ENCODE measurements at regions not wholly inside any gene's neighbourhood (a gene's known extent, or its start where the extent isn't known, plus 50 kb on each side); places are given as distances from the start of the nearest gene placed in this dataset.

DNA sequence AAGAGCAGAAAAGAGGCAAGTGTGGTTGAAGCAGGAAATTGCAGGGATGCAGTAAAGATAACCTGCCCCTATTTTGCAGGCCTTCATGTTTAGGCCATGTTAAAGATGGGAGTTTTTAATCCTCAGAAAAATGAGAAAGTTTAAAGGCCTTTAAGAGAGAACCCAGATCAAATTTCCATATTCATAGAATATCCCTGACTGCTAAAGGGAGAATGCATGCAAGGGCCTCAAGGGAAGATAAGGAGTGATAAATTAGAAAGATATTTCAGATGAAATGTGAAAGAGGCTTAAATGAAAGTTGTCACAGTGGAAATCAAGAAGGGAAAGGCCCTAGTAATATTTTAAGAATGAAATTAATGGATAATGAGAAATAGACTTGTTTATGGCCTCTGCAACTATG, 292.1 kb downstream of the SATB1 start:
- Mint-ChIP-seq H3K9me3 (ENCODE audit: insufficient read depth) (peaks cover 2% of the 10 kb centered on the region), H3K27me3 (no peaks in the 10 kb centered on the region), H3K4me1 (peaks cover 8% of the 10 kb centered on the region), H3K27ac (no peak overlapping the region), H3K4me3 (no peak overlapping the region)
- H3K4me2 ChIP-seq (replicated peaks; ENCODE audit: low read depth, low read length, poor library complexity, severe bottlenecking): no peak overlapping the region
- H4K20me1 ChIP-seq (ENCODE audit: control insufficient read depth, insufficient read depth, low read length, poor library complexity, severe bottlenecking): no peaks in the 10 kb centered on the region
- H3K36me3 ChIP-seq (replicated peaks in 1 of 2; ENCODE audit: control extremely low read depth in 1 of 2, control insufficient read depth in 1 of 2, extremely low read depth in 1 of 2, insufficient read depth in 2 of 2, low read length in 1 of 2): no peaks in the 10 kb centered on the region
- ChIA-PET CTCF (no interaction called here), POLR2A (no interaction called here)
- peaks cover 7 to 10% of the 10 kb centered on the region in 2 donors for H3K4me1 ChIP-seq (ENCODE audit: control insufficient read depth in 2 of 2, insufficient read depth in 2 of 2, low read length in 2 of 2)
- no peak overlapping the region for H3K27ac ChIP-seq (ENCODE audit: low read length in 2 of 2)
- no peaks in the 10 kb centered on the region for H3K27me3 ChIP-seq (replicated peaks in 1 of 4; ENCODE audit: control extremely low read depth in 1 of 4, control insufficient read depth in 3 of 4, insufficient read depth in 4 of 4, low read length in 3 of 4)
- H3K4me3 ChIP-seq (ENCODE audit: control extremely low read depth in 1 of 5, extremely low read depth in 1 of 5, insufficient read depth in 1 of 5, low read depth in 2 of 5, low read length in 4 of 5): no peak overlapping the region
- ATAC-seq (ENCODE audit: low read depth) (no peak), DNase-seq (no peak)
- no peak overlapping the region for H2AFZ ChIP-seq (ENCODE audit: insufficient read depth, low read depth, low read length, poor library complexity, severe bottlenecking)
- no peak for TF ChIP-seq EZH2 (IDR thresholded peaks at IDR 0.05; ENCODE audit: borderline replicate concordance, insufficient read depth, low read depth, low read length, poor library complexity, severe bottlenecking)
- TF ChIP-seq, protein P1, sequence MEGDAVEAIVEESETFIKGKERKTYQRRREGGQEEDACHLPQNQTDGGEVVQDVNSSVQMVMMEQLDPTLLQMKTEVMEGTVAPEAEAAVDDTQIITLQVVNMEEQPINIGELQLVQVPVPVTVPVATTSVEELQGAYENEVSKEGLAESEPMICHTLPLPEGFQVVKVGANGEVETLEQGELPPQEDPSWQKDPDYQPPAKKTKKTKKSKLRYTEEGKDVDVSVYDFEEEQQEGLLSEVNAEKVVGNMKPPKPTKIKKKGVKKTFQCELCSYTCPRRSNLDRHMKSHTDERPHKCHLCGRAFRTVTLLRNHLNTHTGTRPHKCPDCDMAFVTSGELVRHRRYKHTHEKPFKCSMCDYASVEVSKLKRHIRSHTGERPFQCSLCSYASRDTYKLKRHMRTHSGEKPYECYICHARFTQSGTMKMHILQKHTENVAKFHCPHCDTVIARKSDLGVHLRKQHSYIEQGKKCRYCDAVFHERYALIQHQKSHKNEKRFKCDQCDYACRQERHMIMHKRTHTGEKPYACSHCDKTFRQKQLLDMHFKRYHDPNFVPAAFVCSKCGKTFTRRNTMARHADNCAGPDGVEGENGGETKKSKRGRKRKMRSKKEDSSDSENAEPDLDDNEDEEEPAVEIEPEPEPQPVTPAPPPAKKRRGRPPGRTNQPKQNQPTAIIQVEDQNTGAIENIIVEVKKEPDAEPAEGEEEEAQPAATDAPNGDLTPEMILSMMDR (IDR thresholded peaks at IDR 0.05): no peak
- no peaks in the 10 kb centered on the region for H3K79me2 ChIP-seq (ENCODE audit: control insufficient read depth, insufficient read depth, low read length)
- H3K9me3 ChIP-seq (ENCODE audit: control extremely low read depth in 1 of 3, control insufficient read depth in 2 of 3, insufficient read depth in 1 of 3, low read length in 2 of 3): no peaks in the 10 kb centered on the region
- no peak overlapping the region for H3K9ac ChIP-seq (ENCODE audit: low read length)
- intact Hi-C loops (cut with micrococcal nuclease): no loop called here

DNA sequence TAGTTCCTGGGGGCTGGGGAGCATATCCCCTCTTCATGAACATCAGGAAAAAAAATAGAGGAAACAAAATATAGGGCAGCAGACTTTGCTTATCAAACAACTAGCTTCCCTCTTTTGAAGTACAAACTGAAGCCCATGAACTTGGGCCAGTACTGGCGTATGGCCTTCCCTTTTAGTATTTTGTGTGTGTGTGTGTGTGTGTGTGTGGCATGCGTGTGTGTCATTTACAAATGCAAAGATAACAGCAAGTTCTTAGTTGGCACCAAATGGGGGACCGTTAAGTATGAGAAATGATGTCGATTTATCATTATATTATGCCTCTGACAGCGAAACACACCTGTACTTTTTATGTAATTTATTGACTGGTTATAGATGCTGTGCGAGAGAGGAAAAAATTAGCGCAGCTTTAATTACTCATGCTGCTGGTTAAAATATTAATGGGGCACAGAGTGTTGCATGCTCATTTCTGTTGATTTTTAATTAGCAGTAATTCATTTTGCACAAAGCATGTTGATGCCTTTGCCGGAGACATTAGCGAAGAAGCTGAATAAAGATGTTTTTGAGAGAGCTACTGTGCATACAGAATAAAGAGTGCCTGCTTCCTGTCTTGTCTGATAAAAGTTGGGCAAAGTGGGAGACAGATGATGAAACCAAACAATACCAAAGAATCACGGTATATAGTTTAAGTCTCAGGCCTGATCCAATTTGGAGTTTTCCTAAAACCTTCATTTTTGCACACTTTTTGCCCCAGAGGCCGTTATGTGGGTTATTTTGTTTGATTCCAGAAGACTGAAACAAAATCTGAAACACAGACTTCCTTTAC, 297.1 kb downstream of the SATB1 start:
- CTCF ChIA-PET: interaction anchor here (1.0 to 2.8 kb wide), 9 partner anchors 11 to 1205 kb away, joined by 3 to 18 read pairs (median 4); no protein-coding TSS in a partner anchor
- Histone ChIP-seq H2AFZ (ENCODE audit: insufficient read depth, low read depth, low read length, poor library complexity, severe bottlenecking) (no peak overlapping the region), H4K20me1 (ENCODE audit: control insufficient read depth, insufficient read depth, low read length, poor library complexity, severe bottlenecking) (no peaks in the 10 kb centered on the region), H3K9ac (ENCODE audit: low read length) (no peak overlapping the region), H3K4me1 (ENCODE audit: control insufficient read depth in 2 of 2, insufficient read depth in 2 of 2, low read length in 2 of 2) (peaks cover 30 to 32% of the 10 kb centered on the region in 2 donors), H3K27me3 (replicated peaks in 1 of 4; ENCODE audit: control extremely low read depth in 1 of 4, control insufficient read depth in 3 of 4, insufficient read depth in 4 of 4, low read length in 3 of 4) (no peaks in the 10 kb centered on the region), H3K79me2 (ENCODE audit: control insufficient read depth, insufficient read depth, low read length) (no peaks in the 10 kb centered on the region), H3K9me3 (ENCODE audit: control extremely low read depth in 1 of 3, control insufficient read depth in 2 of 3, insufficient read depth in 1 of 3, low read length in 2 of 3) (no peaks in the 10 kb centered on the region), H3K4me2 (replicated peaks; ENCODE audit: low read depth, low read length, poor library complexity, severe bottlenecking) (peak overlapping the region; percentile 67), H3K36me3 (replicated peaks in 1 of 2; ENCODE audit: control extremely low read depth in 1 of 2, control insufficient read depth in 1 of 2, extremely low read depth in 1 of 2, insufficient read depth in 2 of 2, low read length in 1 of 2) (no peaks in the 10 kb centered on the region), H3K27ac (ENCODE audit: low read length in 2 of 2) (no peak overlapping the region), H3K4me3 (ENCODE audit: control extremely low read depth in 1 of 5, extremely low read depth in 1 of 5, insufficient read depth in 1 of 5, low read depth in 2 of 5, low read length in 4 of 5) (peak overlapping the region in 1 of 5 experiments; percentile 22)
- POLR2A ChIA-PET: interaction anchor here (0.7 kb wide), 2 partner anchors 98 to 1258 kb away, joined by 3 read pairs; no protein-coding TSS in a partner anchor
- Mint-ChIP-seq H3K4me3 (peak overlapping the region; percentile 35), H3K27ac (peak overlapping the region; percentile 91), H3K9me3 (ENCODE audit: insufficient read depth) (no peaks in the 10 kb centered on the region), H3K4me1 (peaks cover 31% of the 10 kb centered on the region), H3K27me3 (no peaks in the 10 kb centered on the region)
- DNase-seq: no peak
- WGBS (ENCODE audit: insufficient coverage): 46% methylated on average over 3 of the region's 11 CpGs
- TF ChIP-seq, protein P1 (IDR thresholded peaks at IDR 0.05): no peak
- TF ChIP-seq EZH2 (IDR thresholded peaks at IDR 0.05; ENCODE audit: borderline replicate concordance, insufficient read depth, low read depth, low read length, poor library complexity, severe bottlenecking): no peak
- ATAC-seq (ENCODE audit: low read depth): peak; percentile 48
- intact Hi-C loops (cut with micrococcal nuclease): loop anchor here (2.0 to 5.0 kb wide), 2 partner anchors 95 to 319 kb away; no protein-coding TSS in a partner anchor

All from B cell (primary cell).